ENCODE measurements at regions not wholly inside any gene's neighbourhood (a gene's known extent, or its start where the extent isn't known, plus 50 kb on each side); places are given as distances from the start of the nearest gene placed in this dataset.
"Not testable (repeated sequence)": the region's sequence is repeated elsewhere in the genome, so short reads cannot be mapped to it uniquely, and the experiment has no call there.

DNA sequence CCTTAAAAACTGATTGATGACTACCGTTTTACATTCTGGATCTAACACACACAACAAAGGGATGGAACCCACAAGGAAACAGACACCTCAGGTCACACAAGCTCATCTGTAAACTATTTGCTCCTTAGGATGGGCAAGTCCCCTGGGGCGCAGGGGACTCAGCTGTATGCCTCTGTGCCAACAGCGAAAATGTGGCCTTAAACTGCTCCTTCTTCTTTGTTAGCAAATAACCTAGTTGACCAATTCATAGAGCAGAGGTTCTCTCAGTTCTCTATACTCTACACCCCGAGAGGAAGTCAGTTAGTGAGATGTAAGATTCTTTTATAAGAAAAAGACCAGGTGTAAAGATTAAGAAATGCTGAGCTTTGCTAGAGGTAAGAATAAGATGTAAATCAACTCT is 181.9 kb upstream of the PRSS58 start:
- no peak for DNase-seq (ENCODE audit: low read depth)

DNA sequence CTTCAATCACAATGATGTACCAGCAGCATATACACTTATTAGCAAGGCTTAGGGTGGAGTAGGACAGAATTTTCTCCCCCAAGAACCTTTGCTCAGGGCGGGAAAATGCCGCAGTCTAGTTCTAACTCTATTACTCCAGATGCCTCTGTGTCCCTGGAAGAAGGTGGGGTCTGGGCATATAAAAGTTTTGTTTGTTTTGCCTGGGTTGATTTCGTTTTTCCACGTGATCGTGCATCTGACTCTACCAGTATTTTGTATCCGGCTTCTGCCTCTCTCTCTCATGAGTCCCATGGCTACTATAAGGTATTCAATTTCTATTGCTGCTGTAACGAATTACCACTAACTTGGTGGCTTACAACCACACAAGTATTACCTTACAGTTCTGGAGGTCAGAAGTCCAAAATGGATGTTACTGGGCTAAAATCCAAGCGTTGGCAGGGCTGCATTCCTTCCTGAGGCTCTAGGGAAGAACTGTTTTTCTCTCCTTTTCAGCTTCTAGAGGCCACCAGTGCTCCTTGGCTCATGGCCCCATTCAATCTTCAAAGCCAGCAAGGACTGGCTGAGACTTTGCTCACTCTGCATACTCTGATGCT is 181.2 kb upstream of the PRSS58 start:
- no peak for DNase-seq (ENCODE audit: low read depth)

DNA sequence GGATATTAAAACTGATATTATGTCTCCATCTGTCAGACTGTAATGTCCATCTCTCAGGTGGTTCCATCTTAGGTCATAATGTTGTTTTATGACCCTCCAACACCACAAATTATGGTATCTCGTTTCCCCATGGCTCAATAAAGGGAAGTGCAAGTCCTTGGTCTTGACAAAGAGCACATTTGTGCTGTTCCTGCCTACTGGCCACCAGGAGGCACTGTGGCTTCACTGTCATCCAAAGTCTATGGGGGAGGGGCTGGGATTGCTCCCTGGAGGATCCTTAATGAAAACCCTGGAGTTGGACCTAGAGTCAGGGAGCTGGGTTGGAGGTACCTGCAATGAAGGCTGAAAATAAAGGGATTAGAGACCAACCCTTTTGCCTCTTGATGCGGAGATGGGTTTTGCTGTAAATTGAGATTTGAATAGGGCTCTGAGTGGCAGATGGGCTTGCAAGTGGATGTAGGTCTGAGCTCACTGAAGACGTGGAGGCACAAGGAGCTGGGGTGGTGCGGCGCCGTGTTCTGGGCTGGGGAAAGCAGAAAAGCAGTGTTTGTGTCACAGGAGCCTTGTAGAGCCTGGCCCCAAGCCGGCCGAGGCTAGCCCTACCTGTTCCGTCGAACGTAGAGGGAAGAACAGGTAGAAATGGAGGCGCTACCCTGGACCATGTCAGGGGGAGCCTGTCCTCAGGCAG is 180.5 kb upstream of the PRSS58 start:
- DNase-seq (ENCODE audit: low read depth): no peak

DNA sequence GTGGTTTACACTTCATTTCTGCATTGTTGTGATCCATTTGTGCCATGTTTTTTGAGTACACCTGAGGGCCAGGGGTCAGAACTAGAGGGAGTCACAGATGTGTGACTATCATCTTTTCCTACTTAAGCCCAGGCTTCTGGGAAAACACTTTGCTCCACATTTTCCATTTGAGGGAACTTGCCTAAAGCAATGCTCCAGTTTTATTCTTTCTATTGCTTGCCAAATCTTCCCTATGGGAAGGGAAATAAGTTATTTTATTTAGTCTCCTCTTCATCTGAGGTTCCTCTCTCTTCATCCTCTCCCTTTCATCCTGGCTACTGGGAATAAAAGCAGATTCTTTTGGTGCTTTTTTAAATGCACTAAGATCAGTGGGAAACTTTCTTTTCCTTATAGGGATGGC is 179.9 kb upstream of the PRSS58 start:
- DNase-seq (ENCODE audit: low read depth): no peak

DNA sequence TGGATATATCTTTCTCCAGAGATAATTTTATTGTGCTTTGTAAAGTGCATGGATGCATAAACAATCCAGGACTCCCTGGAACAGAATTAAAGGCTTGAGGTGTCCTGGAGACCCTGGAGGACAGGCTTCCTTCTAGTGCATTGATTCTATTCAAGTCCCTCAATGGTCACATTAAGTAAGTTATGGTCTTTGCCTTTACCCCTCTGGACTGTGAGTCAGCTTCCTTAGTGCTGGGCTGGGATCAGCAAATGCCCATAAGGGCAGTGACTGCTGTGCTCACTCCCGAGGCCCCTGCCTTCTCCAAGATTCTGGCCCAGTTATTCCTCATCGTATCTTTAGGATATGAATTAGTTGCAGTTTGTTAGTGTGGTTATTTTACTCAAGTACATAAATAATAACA is 178.7 kb upstream of the PRSS58 start:
- DNase-seq (ENCODE audit: low read depth): no peak

- DNase-seq (ENCODE audit: low read depth): not testable (repeated sequence)
Measured at GRCh38 chr7:142435606-142436005, 177.7 kb upstream of the PRSS58 start.

DNA sequence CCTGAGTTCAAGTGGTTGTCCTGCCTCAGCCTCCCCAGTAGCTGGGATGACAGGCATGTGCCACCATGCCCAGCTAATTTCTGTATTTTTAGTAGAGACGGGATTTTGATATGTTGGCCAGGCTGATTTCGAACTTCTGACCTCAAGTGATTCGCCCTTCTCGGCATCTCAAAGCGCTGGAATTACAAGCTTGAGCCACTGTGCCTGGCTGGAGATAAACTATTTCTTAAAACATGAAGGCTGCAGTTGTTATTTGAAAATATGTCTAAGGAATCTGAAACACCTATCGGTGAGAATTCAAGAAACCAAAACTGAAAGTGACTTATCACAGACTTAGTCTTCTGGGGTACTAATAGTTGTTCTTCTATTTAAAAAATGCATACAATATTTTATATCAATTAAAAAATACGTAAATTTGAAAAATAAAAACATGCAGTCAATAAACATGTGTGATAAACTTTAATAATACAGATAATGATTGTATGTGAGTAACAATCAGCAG is 176.9 kb upstream of the PRSS58 start:
- DNase-seq (ENCODE audit: low read depth): no peak

GRCh38 chr7:142434133-142434532 is 176.3 kb upstream of the PRSS58 start:
- not testable (repeated sequence) for DNase-seq (ENCODE audit: low read depth)

- no peak for DNase-seq (ENCODE audit: low read depth)
Measured at GRCh38 chr7:142432377-142432776, 174.5 kb upstream of the PRSS58 start.

DNA sequence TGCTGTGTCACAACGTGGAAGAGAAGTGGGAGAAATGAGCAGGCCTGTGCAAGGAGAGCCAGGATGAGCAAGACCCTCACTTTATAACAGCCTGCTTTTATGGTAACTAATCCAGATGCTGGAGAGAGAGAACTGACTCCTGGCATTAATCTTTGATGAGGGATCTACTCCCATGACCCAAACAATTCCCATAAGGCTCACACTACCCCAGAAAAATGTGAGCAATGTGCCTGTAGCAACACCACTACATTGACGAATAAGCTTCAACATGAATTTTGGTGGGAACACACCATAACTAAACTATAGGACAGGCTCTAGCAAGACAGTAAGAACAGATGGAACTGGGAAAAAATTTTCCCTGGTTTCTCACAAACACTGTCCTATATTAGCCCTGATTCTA is 173.6 kb upstream of the PRSS58 start:
- DNase-seq (ENCODE audit: low read depth): no peak

- no peak for DNase-seq (ENCODE audit: low read depth)
Measured at GRCh38 chr7:142428094-142428493, 170.2 kb upstream of the PRSS58 start.

- no peak for DNase-seq (ENCODE audit: low read depth)
Measured at GRCh38 chr7:142425281-142425680, 167.4 kb upstream of the PRSS58 start.

- no peak for DNase-seq (ENCODE audit: low read depth)
Measured at GRCh38 chr7:142422621-142423020, 164.8 kb upstream of the PRSS58 start.

DNA sequence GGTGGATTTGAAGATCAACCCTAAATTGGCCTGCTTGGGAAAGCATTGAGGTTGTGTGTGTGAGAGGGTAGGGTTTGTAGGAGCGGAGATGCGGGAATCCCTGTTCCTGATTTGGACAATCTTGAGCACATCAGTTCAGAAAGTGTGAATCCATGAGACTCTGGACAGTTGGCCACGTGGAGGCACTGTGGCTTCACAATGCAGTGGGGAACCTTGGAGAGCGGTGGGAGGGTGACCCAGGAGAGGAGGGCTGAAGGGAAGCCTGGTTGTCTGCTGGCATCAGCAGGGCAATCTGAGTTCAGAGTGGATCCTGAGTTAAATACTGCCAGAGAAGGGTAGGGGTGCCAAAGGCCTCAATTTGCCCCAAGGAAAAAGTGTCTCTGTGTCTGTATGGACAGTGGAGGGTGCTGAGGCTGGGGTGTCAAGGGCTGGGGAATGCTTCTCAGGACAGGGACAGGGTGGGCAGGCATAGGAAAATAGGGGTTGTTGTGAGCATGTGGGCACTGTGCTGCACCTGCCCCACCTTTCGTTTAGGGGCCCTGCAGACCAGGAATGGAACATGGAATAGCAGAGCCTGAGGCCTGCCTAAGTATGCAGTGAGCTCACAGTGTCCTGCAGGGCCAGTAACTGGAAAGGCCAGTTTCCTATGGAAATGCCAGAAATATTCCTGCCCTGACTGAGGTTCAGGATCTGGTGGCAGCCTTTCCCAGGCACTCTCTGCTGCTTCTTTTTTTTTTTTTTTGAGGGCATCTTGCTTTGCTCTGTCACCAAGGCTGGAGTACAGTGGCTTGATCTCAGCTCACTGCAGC is 162.9 kb upstream of the PRSS58 start:
- DNase-seq (ENCODE audit: low read depth): no peak

GRCh38 chr7:142418326-142418725 is 160.5 kb upstream of the PRSS58 start:
- DNase-seq (ENCODE audit: low read depth): no peak

GRCh38 chr7:142414915-142415314 is 157.1 kb upstream of the PRSS58 start:
- no peak for DNase-seq (ENCODE audit: low read depth)

- no peak for DNase-seq (ENCODE audit: low read depth)
Measured at GRCh38 chr7:142414135-142414534, 156.3 kb upstream of the PRSS58 start.

DNA sequence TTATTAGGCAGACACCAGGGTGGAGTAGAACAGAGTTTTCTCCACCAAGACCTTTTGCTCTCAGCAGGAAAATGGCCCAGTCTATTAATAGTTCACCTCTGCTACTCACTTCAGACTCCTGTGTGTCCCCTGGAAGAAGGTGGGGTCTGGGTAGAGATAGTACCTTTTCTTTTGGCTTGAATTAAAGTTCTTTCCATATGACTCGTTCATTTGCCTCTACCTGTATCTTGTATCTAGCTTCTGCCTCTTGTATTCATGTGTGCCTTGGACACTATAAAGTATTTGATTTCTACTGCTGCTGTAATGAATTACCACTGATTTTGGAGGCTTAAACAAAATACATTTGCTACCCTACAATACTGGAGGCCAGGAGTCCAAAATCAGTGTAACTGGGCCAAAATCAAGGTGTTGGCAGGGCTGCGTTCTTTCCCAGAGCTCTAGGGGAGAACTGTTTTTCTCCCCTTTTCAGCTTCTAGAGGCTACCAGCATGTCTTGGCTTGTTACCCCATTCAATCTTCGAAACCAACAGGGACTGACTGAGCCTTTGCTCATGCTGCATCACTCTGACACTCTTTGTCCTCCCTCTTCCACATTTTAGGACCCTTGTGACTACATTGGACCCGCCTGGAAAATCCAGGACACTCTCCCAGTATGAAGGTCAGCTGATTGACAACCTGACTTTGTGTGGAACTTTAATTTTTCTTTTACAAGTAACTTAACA is 155.6 kb upstream of the PRSS58 start:
- no peak for DNase-seq (ENCODE audit: low read depth)

DNA sequence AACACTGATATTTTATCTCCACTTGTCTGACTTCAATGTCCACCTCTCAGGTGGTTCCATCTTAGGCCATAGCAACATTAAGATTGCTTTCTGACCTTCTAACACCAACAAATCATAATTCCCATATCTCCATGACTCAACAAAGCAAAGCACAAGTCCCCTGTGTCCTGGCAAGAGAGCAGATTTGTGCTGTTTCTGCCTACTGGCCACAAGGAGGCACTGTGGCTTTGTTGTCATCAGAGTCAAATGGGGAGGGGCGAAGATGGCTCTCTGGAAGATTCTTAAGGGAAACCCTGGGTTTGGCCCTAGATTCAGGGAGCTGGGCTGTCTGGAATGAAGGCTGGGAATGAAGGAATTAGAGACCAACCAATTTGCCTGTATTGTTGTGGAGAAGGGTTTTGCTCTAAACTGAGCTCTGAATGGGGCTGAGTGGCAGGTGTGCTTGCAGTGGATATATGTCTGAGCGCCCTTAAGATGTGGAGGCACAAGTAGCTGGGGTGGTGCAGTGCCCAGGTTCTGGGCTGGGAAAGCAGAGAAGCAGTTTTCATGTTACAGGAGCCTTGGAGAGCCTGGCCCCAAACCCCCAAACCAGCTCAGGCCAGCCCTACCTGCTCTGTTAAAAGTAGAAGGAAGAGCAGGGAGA is 154.8 kb upstream of the PRSS58 start:
- DNase-seq (ENCODE audit: low read depth): peak; percentile 32

- DNase-seq (ENCODE audit: low read depth): no peak
Measured at GRCh38 chr7:142409471-142409870, 151.6 kb upstream of the PRSS58 start.

DNA sequence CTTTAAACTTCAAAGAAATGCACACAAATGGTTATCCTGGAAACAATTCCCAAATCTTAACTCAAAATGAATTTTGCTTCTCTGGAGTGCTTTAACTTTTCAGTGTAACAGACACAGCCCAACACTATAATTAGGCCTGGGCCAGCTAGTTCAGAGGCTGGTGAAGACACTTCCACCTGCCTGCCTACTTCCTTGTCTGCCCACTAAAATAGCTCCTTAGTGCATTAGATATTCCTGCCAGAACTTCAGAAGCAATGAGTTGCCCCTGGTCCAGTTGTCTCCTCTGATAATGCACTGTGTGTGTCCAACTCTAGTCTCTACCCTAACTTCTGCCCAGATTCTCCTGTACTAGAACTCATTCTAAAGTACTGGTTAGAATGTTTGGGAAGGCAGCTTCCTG is 150.9 kb upstream of the PRSS58 start:
- DNase-seq (ENCODE audit: low read depth): no peak
